GM10266 (cell line): ENCODE measurements at regions not wholly inside any gene's neighbourhood (a gene's known extent, or its start where the extent isn't known, plus 50 kb on each side); places are given as distances from the start of the nearest gene placed in this dataset.

Experiments used
- DNase-seq: peaks from one replicate; pipeline ENCODE4 v3.0.0; 2012; ENCODE audit errors: extremely low spot score
- TF ChIP-seq, protein P1 (sequence below): IDR thresholded peaks from 2 replicates; pipeline ENCODE4 v1.5.1; 2012; ENCODE audit warnings: mild to moderate bottlenecking, low read depth; ENCODE audit not compliant: control insufficient read depth, insufficient read depth; ENCODE audit errors: missing control alignments

DNA sequence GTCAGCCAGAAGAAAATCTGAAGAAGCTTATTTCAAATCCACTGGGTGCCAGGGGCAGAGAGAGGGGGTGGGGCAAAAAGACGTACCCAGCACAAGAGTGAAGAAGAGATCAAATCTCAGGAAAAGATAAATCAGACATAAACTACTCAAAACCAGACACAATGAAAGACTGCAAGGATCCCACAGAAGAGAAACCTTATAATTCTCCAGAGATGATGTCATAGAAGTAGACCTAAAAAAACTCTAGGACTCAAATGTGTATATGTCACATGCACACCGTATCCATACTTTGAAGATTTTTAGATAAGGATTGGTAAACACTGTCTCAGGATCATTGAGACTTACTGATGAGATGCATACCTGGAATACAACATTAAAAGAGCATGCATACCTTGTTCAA, 98.5 kb upstream of the PIK3CG start:
- no peak for DNase-seq
- TF ChIP-seq, protein P1, sequence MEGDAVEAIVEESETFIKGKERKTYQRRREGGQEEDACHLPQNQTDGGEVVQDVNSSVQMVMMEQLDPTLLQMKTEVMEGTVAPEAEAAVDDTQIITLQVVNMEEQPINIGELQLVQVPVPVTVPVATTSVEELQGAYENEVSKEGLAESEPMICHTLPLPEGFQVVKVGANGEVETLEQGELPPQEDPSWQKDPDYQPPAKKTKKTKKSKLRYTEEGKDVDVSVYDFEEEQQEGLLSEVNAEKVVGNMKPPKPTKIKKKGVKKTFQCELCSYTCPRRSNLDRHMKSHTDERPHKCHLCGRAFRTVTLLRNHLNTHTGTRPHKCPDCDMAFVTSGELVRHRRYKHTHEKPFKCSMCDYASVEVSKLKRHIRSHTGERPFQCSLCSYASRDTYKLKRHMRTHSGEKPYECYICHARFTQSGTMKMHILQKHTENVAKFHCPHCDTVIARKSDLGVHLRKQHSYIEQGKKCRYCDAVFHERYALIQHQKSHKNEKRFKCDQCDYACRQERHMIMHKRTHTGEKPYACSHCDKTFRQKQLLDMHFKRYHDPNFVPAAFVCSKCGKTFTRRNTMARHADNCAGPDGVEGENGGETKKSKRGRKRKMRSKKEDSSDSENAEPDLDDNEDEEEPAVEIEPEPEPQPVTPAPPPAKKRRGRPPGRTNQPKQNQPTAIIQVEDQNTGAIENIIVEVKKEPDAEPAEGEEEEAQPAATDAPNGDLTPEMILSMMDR: no peak

DNA sequence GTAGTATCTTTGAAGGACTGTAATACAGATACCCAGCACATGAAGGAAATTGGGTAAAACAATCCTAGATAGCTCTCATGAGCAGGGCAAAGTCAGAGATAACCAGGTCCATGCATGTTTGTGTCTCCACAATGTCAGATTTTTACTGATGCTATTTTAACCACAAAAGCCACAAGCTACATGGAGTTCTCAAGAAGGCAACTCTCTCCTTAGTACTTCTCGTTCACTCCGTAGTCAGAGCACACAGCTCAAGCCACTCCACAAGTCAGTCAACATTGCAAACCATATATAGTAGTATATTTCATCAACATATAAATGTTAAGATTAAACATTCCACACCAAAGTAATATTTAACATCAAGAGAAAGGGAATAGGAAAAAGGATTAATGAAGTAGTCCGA, 98.0 kb upstream of the PIK3CG start:
- TF ChIP-seq, protein P1: no peak
- no peak for DNase-seq

DNA sequence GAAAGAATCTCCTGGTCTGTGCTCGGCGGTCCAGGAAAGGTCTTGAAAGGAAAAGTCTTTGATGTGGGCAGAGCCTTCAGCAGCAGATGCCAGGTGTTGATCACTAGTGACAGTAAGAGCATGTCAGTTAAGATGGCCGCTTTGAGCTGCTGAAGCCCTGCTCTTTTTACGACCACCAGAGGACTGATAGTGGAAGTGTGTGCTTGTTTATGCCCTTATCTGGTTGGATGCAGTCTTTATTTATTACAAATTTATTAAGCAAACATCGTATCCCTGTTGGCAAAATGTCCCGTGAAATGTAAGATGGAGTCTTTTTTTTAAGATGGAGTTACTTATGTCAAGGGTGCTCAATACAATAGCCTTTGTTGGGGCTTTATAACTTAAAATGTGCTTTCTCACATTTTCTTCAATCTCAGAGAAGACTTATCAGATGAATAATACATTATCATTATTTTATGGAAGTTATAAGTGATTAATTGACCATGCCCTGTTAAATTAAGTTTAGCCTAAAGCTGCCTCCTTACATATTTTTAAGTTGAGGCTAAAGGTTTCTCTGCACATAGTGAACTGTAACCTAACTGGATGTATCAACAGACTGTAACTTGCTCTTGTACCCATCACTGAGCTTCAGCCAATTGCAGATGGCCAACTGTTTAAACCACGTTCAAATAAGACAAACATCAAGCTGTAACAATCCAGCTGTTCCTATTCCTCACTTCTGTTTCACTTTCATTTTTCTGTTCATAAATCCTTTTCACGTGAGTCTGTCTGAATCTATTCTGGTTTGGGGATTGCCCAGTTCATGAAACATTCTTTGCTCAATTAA, 97.4 kb upstream of the PIK3CG start:
- peak; percentile 13 for DNase-seq
- TF ChIP-seq, protein P1: no peak

DNA sequence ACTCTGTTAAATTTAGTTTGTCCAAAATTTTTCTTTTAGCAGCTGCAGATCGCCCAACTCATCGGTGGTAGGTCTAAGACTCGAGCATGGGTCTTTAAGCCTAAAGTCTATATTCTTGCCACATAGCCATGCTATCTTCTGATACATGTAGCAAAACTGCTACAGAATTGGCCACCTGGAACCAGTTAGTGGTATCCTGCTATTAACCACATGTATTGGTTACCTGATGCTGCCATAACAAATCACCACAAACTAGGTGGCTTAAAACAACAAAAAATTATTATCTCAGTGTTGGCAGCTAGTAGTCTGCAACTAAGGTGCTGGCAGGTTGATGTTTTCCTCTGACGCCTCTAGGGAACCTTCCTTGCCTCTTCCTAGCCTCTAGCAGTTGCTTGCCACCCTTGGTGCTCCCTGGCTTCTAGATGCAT, 96.7 kb upstream of the PIK3CG start:
- TF ChIP-seq, protein P1: no peak
- peak; percentile 8 for DNase-seq

DNA sequence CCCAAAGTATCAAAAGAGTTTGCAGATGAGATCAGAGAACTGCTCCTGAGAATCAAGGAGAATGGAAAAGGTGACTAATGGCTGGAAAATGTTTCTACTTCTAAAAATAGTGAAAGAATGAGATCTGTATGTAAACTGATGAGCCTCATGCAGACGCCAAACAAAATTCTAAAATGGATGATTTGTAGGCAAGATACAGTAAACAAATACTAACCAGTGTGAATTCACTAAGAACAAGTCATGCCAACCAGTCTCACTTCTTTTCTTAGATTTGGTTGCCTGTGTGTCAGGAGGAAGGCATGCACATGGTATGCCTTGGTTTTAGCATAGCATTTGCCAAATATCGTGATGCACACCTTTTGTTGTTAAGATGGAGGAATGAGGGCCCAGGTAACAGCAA, 94.9 kb upstream of the PIK3CG start:
- DNase-seq: no peak
- TF ChIP-seq, protein P1: no peak

DNA sequence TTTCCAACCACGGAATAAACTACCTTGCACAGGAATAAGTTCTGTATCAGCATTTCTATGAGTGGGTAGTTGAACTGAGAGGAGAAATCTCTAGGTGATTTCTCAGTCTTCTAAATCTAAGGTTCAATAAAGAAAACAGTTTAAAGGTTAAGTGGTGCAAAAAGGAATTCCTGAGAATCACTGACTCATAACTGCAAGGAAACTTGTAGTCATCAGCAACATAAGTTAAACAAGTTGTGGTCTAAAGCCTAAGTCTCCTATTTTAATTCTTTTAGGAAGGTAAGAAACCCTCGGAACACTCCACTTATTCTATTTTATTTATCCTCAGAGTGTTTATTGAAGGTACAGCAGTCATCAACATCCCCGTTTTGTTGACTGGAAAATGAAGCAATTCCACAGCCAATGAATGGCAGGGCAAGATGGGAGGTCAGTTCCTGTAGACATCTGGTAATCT, 92.4 kb upstream of the PIK3CG start:
- DNase-seq: no peak
- TF ChIP-seq, protein P1: no peak

DNA sequence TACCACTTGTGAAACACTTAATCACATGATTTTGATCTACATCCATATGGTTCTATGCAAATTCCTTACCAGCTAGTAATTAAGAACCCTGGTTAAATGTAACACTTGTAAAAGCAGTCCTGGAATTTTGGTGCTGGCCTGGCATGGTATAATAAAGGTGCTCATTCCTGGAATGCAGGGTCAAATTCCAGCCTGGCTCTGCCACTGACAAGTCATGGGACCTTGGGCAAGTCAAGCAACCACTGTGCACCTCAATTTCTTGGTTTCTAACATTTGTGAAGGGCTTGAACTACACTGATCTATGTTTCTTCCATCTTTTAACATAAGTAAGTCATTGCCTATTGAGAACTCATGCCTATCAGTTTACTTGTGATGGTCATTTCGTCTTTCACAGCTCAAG, 91.9 kb upstream of the PIK3CG start:
- TF ChIP-seq, protein P1: no peak
- no peak for DNase-seq
